Superior temporal gyrus (tissue), 1 donor: ENCODE measurements at regions not wholly inside any gene's neighbourhood (a gene's known extent, or its start where the extent isn't known, plus 50 kb on each side); places are given as distances from the start of the nearest gene placed in this dataset.
"Not testable (repeated sequence)": the region's sequence is repeated elsewhere in the genome, so short reads cannot be mapped to it uniquely, and the experiment has no call there.

Experiments used
- DNase-seq: peaks from one replicate; pipeline ENCODE4 v3.0.0-alpha.2; 2016; ENCODE audit errors: extremely low spot score

GRCh38 chr12:131643631-131644452, 67.0 kb upstream of the SFSWAP start:
- DNase-seq = no peak

GRCh38 chr12:131644481-131644880, 66.4 kb upstream of the SFSWAP start:
- DNase-seq = no peak

- DNase-seq = not testable (repeated sequence)
Measured at GRCh38 chr12:131644917-131645316, 66.0 kb upstream of the SFSWAP start.

- not testable (repeated sequence) for DNase-seq
Measured at GRCh38 chr12:131645557-131645956, 65.3 kb upstream of the SFSWAP start.

GRCh38 chr12:131646444-131646843, 64.4 kb upstream of the SFSWAP start:
- DNase-seq = not testable (repeated sequence)

- no peak for DNase-seq
Measured at GRCh38 chr12:131647667-131648066, 63.2 kb upstream of the SFSWAP start.

- not testable (repeated sequence) for DNase-seq
Measured at GRCh38 chr12:131655469-131656174, 55.3 kb upstream of the SFSWAP start.

GRCh38 chr12:131656796-131657195, 54.1 kb upstream of the SFSWAP start:
- DNase-seq = not testable (repeated sequence)

GRCh38 chr12:131658605-131659004, 52.3 kb upstream of the SFSWAP start:
- DNase-seq = not testable (repeated sequence)

- DNase-seq = not testable (repeated sequence)
Measured at GRCh38 chr12:131659484-131659883, 51.4 kb upstream of the SFSWAP start.

GRCh38 chr12:131659976-131660375, 50.9 kb upstream of the SFSWAP start:
- not testable (repeated sequence) for DNase-seq

GRCh38 chr12:131660401-131660800, 50.5 kb upstream of the SFSWAP start:
- not testable (repeated sequence) for DNase-seq
